Right kidney (tissue), 1 donor: ENCODE measurements at regions not wholly inside any gene's neighbourhood (a gene's known extent, or its start where the extent isn't known, plus 50 kb on each side); places are given as distances from the start of the nearest gene placed in this dataset.
"Not testable (repeated sequence)": the region's sequence is repeated elsewhere in the genome, so short reads cannot be mapped to it uniquely, and the experiment has no call there.

Source experiments
- DNase-seq: peaks from one replicate; pipeline ENCODE4 v3.0.0-alpha.2; 2016

DNA sequence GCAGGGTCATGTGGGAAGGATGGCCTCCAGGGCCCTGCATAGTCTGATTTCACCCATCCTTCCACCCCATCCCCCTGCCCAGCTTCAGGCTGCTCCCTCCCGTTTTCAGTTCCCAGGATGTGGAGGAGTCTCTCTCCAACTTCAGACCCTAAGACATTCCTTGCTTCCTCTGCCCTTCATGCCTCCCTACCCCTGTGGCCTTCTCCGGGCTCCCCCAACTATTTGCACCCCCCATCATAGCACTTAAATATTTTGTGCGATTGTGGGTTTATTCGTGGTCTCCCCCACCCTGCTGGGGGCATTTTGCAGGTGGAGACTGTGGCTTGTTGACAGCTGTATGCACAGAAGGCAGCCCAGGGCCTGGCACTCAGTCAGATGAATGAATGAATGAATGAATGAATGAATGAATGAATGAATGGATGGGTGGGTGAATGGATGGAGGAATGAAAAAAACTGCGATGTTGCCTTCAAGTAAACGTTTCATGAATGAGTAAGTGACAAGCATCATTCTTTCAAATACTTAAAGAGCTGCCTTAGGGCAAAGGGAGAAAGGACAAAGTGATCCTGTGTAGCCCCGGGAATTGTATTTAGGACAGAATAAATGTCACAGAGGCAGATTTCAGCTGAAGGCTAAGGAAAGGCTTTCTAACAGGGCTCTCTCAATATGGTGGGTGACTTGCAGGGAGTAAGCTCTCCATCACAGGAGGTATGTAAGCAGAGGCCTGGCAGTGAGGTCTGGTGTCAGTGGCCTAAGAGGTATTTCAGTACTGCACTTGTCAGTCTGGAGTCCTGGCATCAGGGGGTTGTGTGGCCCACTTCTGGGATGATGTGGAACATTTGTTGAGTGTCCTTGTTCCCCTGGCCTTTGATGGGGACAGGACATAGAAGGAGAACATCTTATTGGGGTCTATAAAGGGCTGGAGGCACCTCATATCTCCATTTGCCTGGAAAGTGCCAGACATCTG, 156.4 kb downstream of the PTPRU start:
- DNase-seq, result no peak

DNA sequence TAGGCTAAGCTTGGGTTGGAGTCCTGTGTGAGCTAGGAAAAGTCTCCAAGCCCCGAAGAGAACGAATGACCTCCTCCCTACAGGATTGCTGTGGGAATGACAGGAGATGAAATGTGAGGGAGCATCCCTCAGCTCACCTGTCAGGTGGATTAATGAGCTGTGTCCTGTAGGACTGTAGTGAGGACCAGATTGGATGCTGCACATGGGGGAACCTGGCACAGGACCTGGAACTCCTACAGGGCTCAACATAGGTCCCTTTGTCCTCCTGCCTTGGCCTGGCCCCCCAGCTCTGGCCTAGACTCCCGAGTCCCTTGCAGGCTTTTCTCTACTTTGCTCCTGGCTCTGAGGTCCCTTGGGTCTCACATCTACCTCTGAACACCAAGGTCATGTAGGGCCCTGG, 155.7 kb downstream of the PTPRU start:
- no peak for DNase-seq

DNA sequence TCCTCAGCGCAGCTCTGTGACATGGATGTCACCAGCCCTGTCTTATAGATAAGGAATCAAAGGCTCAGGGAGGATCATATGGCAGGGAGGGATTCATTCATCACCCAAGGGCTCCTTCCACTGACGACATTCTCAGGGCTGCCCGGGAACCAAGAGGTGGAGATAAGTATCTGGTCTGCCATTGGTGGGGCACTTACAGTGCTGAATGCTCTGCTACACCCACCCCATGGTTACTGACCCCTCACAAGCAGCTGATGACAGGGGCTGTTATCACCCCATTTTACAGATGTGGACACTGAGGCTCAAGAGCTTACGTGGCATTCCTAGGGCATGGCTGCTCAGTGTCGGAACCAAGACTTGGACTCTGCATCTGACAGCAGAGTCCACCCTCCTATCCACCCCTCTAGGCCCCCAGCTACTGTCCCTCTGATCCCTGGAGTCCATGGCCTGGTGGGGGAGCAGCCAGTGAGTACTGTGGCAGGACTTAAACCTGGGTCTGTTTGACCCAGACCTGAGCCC, 155.1 kb downstream of the PTPRU start:
- DNase-seq, result no peak

DNA sequence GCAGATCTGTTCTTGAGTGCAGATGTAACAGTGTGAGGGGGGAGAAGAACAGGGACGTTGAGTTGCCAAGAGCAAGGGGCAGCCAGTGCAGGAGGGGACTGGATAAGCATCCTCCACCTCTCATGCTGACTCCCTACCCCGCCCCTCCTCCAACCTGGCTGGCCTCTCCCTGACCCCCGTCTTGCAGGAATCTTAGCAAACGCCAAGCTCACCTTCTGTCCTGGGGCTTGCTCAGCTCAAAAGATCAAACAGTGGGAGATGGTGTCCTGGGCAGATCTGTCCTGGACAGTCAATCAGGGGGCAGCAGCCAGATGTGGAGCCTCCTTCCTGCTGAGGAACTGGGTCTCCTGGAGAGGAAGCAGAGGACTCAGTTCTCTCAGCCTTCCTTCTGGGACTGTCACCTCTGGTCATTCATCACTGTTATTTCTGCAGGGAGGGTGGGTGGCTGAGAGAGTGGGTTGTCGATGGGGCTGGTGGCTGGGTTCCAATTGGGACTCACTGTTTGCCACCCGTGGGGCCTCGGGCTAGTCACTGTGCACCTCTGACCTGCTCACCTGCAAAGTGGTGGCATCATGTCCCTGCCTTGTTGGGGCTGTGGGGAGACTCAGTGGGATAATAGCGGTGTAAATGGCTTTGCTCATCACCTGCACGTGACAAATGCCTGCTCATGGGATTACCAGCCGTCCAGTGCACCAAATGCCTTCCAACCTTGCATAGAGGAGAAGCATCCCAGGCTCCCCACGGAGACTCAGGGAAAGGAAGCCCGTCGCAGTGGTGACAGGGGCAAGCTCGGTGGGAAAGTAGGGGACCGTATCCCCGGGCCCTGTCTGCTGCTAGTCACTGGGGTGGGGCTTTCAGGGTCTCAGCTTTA, 154.4 kb downstream of the PTPRU start:
- DNase-seq, result no peak

DNA sequence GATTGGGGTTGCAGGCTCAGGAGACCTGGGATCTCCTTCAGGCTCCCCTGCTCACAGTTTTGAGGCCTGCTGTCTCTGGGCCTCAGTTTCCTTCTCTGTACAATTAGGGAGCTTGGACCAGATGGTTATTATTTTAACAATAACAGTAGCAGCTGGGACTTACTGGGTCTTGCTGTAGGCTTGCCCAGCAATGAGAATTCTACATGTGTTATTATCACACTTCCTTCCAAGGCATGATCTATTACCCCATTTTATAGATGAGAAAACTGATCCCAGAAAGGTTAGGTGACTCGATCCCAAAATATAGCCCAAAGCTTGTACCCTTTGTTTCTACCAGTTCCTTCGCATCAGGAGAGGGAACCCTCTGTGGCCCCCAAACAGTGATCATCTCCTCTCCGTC, 153.8 kb downstream of the PTPRU start:
- no peak for DNase-seq

DNA sequence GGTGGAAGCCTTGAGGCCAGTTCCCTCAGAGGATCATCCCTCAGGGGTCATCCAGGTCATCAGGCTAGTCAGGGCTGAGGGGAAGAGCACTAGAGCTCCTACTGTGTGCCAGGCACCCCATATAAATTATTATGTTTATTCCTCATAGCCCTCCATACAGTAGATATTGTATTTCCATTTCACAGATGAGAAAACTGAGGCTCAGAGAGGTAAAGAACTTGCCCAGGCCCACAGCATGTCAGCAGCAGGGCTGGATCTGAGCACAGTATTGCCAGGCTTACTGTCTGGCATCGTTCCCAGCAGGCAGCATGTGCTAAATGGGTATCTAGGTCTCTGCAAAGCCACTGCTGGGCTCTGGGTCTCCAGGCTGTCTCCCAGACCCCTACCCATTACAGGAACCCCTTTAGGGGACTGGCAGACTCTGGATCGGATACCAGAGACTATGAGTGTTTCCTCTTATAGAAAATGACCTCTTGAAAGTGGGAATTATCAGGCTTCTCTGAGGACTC, 153.3 kb downstream of the PTPRU start:
- DNase-seq, result no peak

DNA sequence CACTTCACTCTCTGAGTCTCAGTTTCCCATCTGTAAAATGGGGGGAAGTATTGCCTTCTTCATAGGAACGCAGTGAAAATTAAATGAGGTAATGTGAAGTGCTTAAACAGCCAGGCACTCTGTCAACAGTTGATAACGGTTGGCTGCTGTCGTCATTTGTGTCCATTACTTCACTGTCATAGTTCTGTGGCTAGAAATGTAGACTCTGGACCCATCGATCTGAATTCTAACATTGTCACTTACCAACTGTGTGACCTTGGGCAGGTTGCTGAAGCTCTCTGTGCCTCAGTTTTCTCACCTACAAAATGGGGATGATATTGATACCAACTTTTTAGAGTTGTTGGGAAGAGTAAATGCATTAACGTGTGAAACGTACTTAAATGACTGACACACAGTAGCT, 152.6 kb downstream of the PTPRU start:
- DNase-seq, result no peak

DNA sequence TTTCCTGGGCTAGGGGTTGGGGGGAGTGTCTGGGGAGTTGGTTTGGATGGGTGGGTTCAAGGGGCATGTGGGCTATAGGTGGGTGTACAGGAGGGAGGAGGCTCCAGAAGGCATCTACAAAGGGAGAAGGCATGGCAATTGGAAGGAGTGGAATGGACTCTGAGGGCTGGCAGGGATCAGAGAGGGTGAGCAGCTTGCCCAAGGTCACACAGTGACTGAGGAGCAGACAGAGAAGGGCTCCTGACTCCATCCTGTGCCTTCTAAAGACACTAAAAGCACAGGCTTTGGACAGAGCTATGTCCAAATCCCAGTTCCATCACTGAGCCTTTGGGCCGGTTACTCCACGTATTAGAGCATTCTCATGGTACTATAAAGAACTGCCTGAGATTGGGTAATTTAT, 151.8 kb downstream of the PTPRU start:
- DNase-seq, result no peak

DNA sequence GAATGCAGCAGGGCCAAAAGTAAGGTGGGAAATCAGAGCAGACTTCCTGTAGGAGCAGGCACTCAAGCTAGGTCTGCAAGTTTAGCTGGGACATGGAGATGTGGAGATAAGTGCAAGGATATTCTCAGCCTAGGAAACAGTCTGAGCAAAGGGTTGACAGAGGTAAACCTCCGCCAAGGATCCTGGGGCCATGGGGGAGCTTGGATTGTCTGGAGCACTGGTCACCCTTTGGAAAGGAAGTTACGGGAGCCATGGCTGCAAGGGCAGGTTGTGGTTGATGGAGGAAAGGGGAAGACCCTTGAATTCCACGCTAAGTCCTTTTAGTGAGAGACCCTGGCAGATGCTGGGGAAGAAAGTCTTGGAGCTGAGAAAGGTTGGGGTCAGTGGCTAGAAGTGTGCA, 150.9 kb downstream of the PTPRU start:
- DNase-seq, result no peak

DNA sequence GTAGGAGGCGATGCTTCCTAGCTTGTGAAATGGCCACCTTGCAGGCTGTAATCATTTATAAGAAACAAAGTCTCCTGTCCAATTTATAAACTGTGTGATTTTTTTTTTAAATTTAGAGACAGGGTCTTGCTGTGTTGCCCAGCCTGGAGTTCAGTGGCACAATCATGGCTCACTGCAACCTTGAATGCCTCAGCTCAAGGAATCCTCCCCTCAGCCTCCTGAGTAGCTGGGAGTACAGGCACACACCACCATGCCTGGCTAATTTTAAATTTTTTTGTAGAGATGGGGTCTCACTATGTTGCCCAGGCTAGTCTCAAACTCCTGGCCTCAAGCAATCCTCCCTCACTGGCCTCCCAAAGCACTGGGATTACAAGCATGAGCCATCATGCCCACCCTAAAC, 150.1 kb downstream of the PTPRU start:
- DNase-seq, result not testable (repeated sequence)

DNA sequence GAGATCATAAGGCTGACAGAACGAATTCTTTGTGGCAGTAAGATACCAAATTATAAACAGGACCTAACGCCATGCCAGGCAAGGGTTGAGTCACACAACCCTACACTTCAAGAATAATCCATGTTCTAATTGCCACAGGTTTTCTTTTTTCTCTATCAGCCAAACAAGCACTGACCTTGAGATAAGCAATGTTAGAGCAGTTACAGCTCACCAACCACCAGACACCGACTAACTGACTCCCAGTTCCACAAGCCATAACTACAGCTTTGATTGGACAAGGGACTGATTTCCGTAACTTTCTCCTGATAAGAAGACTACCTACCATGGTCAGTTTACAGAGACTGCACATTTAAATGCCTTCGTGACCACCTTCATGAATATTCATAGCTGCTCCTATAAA, 149.6 kb downstream of the PTPRU start:
- no peak for DNase-seq

DNA sequence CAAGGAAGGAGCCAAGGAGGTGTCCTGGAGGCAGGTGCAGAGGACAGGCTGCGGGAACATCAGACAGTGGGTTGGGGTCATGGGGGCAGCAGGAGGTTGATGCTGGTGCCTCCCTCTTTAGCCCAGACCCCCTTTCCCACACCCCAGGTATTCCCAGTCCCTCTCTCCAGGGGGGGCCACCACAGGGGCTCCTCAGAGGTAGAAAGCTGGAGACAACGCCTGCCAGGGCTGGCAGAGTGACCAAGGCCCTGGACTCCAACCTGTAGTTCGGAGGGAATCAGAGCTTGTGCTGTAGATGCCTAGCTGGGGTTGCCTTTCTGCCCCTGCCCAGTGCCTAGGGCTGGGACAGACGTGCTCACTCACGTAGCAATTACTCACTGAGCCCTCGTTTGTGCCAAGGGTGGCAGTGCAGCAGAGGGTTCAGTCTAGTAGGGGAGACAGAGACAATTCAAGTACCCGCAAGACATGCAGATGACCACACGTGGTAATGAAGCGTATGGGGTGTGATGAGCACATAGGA, 148.2 kb downstream of the PTPRU start:
- DNase-seq, result no peak

DNA sequence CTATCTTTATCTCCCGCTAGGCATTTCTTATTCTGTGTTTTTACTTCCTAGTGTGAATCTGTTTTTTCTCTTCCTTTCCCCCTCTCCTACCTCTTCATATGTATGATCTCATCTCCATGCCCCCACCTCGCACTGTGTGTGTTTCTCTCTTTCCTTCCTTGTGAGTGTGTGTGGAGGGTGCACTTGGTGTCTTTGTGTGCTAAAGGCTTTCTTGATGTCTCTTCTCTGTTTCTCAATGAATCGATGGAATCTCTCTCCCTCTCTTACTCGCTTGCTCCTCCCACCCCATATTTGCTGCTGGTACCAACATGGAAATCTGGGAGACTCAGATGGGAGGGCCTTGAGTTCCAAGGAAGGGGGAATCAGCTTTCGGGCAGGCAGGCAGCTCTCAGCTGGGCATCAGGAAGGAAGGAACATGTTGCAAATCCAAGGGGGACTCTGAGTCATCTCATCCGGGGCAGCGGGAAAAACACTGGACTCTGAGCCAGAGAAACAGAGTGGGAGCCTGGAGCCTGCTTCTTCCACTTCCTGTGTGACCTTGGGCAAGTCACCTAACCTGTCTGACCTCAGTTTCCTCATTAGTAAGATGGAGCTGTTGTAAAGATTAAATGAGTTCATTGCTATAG, 147.5 kb downstream of the PTPRU start:
- no peak for DNase-seq

DNA sequence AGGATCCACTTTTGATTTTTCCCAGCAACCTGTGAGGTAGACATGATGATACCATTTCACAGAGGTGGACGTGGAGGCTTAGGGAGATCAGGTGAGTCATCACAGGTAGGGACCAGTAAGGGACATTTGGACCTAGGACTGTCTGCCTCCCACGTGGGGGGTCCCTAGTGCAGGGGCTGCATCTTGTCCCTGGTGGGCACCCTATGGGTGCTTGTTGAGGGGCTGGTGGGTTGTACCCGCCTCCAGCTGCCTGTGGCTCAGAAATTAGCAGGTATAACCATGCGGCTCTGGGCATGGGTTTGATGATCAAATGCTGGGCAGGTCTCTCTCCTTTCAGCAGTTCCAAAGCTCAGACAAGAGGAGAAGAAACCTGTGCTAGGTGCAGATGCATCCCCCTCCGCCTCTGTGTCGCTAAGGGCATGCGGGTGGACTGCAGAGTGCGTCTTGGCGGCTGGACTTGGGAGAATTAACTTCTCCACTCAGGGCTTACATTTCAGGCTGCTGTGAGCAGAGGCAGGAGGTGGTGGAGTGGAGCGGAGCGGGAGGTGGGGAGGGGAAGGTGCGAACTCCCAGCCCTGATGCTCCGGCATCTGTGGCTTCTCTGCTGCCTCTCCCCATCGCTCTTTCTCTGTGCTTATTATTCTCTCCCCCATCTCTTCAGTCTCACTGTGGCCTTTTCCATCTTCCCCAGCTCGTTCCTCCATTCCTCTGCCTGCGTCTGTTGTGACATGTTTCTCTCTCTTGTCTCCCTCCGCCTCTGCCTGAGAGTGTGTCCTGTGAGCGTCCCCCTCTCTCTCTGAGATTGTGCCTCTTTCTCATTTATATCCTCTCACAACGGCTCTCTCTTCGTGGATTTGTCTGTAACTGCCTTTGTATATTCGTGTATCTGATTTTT, 146.8 kb downstream of the PTPRU start:
- DNase-seq, result no peak

DNA sequence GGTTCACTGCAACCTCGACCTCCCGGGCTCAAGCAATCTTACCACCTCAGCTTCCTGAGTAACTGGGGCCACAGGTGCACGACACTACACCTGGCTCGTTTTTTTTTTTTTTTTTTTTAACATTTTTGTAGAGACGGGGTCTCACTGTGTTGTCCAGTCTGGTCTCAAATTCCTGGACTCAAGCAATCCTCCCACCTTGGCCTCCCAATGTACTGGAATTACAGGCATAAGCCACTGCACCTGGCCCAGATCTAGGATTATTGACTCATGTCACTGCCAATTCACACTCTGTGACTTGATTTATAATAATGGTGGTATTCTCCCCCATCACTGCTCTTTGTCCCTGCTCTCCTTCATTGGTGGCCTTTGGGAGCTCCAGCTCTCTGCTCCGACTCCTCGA, 145.1 kb downstream of the PTPRU start:
- no peak for DNase-seq

DNA sequence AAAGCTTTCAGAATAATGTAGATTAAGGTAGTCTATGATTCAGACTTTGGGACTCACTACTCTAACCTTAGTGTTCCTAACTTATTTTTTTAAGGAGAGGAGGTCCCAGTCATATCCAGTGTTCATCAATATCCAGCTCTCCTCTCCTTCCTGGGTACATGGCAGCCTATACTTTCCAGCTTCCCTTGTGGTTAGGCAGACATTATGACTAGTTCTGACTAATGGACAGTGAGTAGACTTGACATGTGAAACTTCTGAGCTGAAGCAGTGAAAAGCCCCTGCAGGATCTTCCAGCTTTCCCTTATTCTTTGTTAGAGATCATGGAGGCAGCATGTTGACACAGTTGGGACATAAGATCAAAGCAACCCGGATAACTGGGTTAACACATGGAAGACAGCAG, 144.2 kb downstream of the PTPRU start:
- DNase-seq, result no peak

DNA sequence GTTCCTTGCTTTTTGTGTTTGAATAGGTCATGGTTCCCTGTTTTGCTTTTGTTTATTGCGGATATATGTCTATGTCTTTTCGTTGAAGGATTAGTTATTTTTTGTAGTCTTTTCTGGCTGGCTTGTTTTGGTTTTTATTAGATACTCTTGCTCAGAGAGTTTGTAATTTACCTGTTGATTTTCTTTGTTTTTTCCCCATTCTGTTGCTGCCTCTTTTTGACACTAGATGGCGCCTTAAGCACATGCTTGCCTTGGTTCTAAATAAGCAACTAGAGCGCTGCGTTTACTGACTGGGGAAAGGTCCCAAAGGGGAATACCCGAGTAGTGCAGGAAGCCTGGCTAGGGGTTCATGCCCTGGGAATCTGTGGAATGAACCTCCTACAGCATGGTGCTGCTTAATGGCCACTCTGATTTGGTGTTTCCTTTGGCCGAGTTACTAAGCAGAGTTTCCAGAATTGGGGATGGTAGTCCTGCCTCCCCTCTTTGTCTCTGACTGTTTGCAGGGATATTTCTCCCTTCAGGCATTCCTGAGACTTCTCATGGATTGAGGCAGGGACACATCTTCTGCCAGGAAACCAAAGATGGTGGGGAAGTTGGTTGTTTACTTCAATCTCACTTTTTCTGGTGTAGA, 143.2 kb downstream of the PTPRU start:
- no peak for DNase-seq
